Fibroblast of lung (primary cell): ENCODE measurements at regions not wholly inside any gene's neighbourhood (a gene's known extent, or its start where the extent isn't known, plus 50 kb on each side); places are given as distances from the start of the nearest gene placed in this dataset.

Source experiments
- DNase-seq, 2 donors: peaks; one replicate each; pipeline versions ENCODE4 v3.0.0 to v3.0.0-alpha.2; 2010; ENCODE audit warnings: low read depth in 2 of 2
- H2AFZ ChIP-seq: 2 replicates; pipeline ENCODE4 v1.5.1; 2012; ENCODE audit warnings: low read length, control low read depth, inconsistent platforms
- H3K27ac ChIP-seq: 2 replicates; pipeline ENCODE4 v1.5.1; 2011; ENCODE audit warnings: low read length, control low read depth; ENCODE audit not compliant: insufficient read depth
- H3K27me3 ChIP-seq: 2 replicates; pipeline ENCODE4 v1.5.1; 2011; ENCODE audit warnings: mild to moderate bottlenecking, low read length; ENCODE audit not compliant: control insufficient read depth, insufficient read depth
- H3K36me3 ChIP-seq: 2 replicates; pipeline ENCODE4 v1.5.1; 2011; ENCODE audit warnings: low read length; ENCODE audit not compliant: control insufficient read depth, insufficient read depth
- H3K4me1 ChIP-seq: 2 replicates; pipeline ENCODE4 v1.5.1; 2011; ENCODE audit warnings: low read length; ENCODE audit not compliant: control insufficient read depth, insufficient read depth; ENCODE audit errors: extremely low read depth
- H3K4me2 ChIP-seq: 2 replicates; pipeline ENCODE4 v1.5.1; 2011; ENCODE audit warnings: low read length, control low read depth; ENCODE audit not compliant: insufficient read depth; ENCODE audit errors: extremely low read depth
- H3K4me3 ChIP-seq, 4 experiments: fragments of 200-600 bp in 1 of 4; sonication (generic) in 1 of 4; replicated peaks in 1 of 4; 2 replicates each; pipeline ENCODE4 v1.5.1; 2011 to 2016; ENCODE audit warnings: low read length in 4 of 4, low read depth in 3 of 4, mild to moderate bottlenecking in 3 of 4, control low read depth in 2 of 4, inconsistent platforms in 1 of 4, mixed read lengths in 1 of 4; ENCODE audit not compliant: insufficient read depth in 1 of 4; ENCODE audit errors: control extremely low read depth in 1 of 4
- H3K79me2 ChIP-seq: 2 replicates; pipeline ENCODE4 v1.5.1; 2012; ENCODE audit warnings: mild to moderate bottlenecking, low read length, inconsistent platforms; ENCODE audit not compliant: control insufficient read depth, insufficient read depth
- H3K9ac ChIP-seq: 2 replicates; pipeline ENCODE4 v1.5.1; 2011; ENCODE audit warnings: mild to moderate bottlenecking, low read length, control low read depth; ENCODE audit not compliant: insufficient read depth
- H3K9me3 ChIP-seq: 2 replicates; pipeline ENCODE4 v1.5.1; 2012; ENCODE audit warnings: low read depth, low read length; ENCODE audit not compliant: control insufficient read depth, insufficient read depth
- H4K20me1 ChIP-seq: 2 replicates; pipeline ENCODE4 v1.5.1; 2011; ENCODE audit warnings: low read length; ENCODE audit not compliant: control insufficient read depth, insufficient read depth; ENCODE audit errors: extremely low read depth
- EZH2 ChIP-seq: IDR thresholded peaks from 2 replicates; pipeline ENCODE4 v1.5.1; 2012; ENCODE audit warnings: low read length, control low read depth, mild to moderate bottlenecking; ENCODE audit errors: missing control alignments
- TF ChIP-seq, protein P1 (sequence below), 2 donors: IDR thresholded peaks in 1 of 2; conservative IDR thresholded peaks in 1 of 2; 1 replicate in 1 of 2; 2 replicates in 1 of 2; pipeline ENCODE4 v1.5.1; 2011 to 2012; ENCODE audit warnings: low read length in 2 of 2, control low read depth in 1 of 2, inconsistent platforms in 1 of 2, low read depth in 1 of 2, mild to moderate bottlenecking in 1 of 2

DNA sequence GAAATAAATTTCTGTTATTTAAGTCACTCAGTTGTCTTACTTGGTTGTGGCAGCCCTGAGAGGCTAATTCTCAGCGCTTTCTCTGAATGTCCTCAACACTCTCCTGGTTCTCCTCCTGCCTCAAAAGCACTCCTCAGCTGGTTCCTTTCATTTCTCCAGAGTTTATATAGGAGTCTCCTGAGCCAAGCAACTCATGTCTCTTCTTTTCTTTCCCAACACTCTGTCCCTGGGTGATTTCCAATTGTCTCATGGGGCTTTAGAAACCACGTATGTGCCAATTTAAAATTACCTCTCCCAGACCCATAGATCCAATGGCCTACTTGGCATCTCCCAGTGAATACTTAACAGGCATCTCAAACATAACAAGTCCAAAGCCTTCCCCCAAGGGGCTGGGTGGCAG is 184.3 kb downstream of the TTC32 start:
- TF ChIP-seq, protein P1, sequence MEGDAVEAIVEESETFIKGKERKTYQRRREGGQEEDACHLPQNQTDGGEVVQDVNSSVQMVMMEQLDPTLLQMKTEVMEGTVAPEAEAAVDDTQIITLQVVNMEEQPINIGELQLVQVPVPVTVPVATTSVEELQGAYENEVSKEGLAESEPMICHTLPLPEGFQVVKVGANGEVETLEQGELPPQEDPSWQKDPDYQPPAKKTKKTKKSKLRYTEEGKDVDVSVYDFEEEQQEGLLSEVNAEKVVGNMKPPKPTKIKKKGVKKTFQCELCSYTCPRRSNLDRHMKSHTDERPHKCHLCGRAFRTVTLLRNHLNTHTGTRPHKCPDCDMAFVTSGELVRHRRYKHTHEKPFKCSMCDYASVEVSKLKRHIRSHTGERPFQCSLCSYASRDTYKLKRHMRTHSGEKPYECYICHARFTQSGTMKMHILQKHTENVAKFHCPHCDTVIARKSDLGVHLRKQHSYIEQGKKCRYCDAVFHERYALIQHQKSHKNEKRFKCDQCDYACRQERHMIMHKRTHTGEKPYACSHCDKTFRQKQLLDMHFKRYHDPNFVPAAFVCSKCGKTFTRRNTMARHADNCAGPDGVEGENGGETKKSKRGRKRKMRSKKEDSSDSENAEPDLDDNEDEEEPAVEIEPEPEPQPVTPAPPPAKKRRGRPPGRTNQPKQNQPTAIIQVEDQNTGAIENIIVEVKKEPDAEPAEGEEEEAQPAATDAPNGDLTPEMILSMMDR (conservative IDR thresholded peaks at IDR 0.05 in 1 of 2, IDR thresholded peaks at IDR 0.05 in 1 of 2; ENCODE audit: low read depth in 1 of 2, low read length in 2 of 2), result no peak
- no peak overlapping the region for H3K4me3 ChIP-seq
- DNase-seq, result peak in 1 of 2 donors; percentile 63

DNA sequence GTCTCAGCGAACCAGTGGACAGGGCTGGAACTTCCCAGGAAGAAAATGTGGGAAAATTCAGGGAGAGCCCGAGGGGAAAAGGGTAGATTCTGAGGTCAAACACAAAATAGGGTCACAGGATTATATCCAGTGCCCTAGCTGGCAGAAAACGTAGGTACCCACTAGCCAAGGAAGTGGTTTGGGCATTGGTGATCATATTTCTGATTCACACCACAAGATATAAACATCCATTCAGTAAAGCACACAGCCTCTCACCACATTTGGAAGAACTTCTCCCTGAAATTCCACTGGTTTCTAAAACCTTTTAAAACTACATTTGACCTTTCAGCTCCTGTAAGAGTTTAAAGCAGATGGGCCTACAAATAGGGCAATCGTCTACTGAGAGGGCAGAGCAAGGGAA is 186.9 kb downstream of the TTC32 start:
- H2AFZ ChIP-seq, result no peak overlapping the region
- H3K4me2 ChIP-seq, result no peak overlapping the region
- no peaks in the 10 kb centered on the region for H3K79me2 ChIP-seq
- H3K36me3 ChIP-seq, result no peaks in the 10 kb centered on the region
- no peaks in the 10 kb centered on the region for H4K20me1 ChIP-seq
- H3K4me3 ChIP-seq, result no peak overlapping the region
- no peak overlapping the region for H3K9ac ChIP-seq
- no peaks in the 10 kb centered on the region for H3K4me1 ChIP-seq
- no peaks in the 10 kb centered on the region for H3K9me3 ChIP-seq
- no peaks in the 10 kb centered on the region for H3K27me3 ChIP-seq
- peak; percentile 54 to 75 for DNase-seq
- no peak for TF ChIP-seq EZH2
- TF ChIP-seq, protein P1 (conservative IDR thresholded peaks at IDR 0.05 in 1 of 2, IDR thresholded peaks at IDR 0.05 in 1 of 2; ENCODE audit: low read depth in 1 of 2, low read length in 2 of 2), result no peak
- H3K27ac ChIP-seq, result no peak overlapping the region

More for the DNA sequence above, 184.3 kb downstream of the TTC32 start:
- H3K9me3 ChIP-seq, result no peaks in the 10 kb centered on the region
- no peak overlapping the region for H3K27ac ChIP-seq
- no peak overlapping the region for H2AFZ ChIP-seq
- H3K4me2 ChIP-seq, result no peak overlapping the region
- no peaks in the 10 kb centered on the region for H3K79me2 ChIP-seq
- no peaks in the 10 kb centered on the region for H4K20me1 ChIP-seq
- no peaks in the 10 kb centered on the region for H3K36me3 ChIP-seq
- H3K4me1 ChIP-seq, result no peaks in the 10 kb centered on the region
- H3K27me3 ChIP-seq, result no peaks in the 10 kb centered on the region
- no peak overlapping the region for H3K9ac ChIP-seq

DNA sequence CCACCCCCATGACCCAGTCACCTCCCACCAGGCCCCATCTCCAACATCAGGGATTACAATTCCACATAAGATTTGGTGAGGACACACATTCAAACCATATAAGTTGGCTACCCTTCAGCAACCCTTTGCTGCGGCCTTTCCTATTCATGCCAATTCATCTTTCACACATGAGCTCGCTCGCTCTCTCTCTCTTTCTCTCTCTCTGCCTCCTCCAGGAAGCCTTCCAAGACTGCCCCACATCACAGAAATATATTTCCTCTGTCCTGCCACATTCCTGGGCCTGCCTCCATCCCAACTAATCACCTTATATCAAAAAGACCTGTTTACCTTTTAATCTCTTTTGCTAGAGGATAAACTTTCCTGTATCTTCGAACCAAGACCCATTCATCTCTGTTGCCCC is 188.9 kb downstream of the TTC32 start:
- H2AFZ ChIP-seq, result no peak overlapping the region
- H3K36me3 ChIP-seq, result no peaks in the 10 kb centered on the region
- H3K27me3 ChIP-seq, result no peaks in the 10 kb centered on the region
- H4K20me1 ChIP-seq, result no peaks in the 10 kb centered on the region
- no peak overlapping the region for H3K27ac ChIP-seq
- DNase-seq, result no peak
- TF ChIP-seq, protein P1 (conservative IDR thresholded peaks at IDR 0.05 in 1 of 2, IDR thresholded peaks at IDR 0.05 in 1 of 2; ENCODE audit: low read depth in 1 of 2, low read length in 2 of 2), result no peak
- TF ChIP-seq EZH2, result no peak
- no peak overlapping the region for H3K9ac ChIP-seq
- no peaks in the 10 kb centered on the region for H3K79me2 ChIP-seq
- no peak overlapping the region for H3K4me2 ChIP-seq
- H3K9me3 ChIP-seq, result no peaks in the 10 kb centered on the region
- H3K4me3 ChIP-seq, result no peak overlapping the region
- H3K4me1 ChIP-seq, result no peaks in the 10 kb centered on the region
